Cardiac fibroblast (primary cell): ENCODE measurements at regions not wholly inside any gene's neighbourhood (a gene's known extent, or its start where the extent isn't known, plus 50 kb on each side); places are given as distances from the start of the nearest gene placed in this dataset.
"Not testable (repeated sequence)": the region's sequence is repeated elsewhere in the genome, so short reads cannot be mapped to it uniquely, and the experiment has no call there.

Experiments
- DNase-seq, 2 donors: peaks; one replicate each; pipeline versions ENCODE4 v3.0.0 to v3.0.0-alpha.2; 2010; ENCODE audit warnings: low read depth in 2 of 2
- H3K4me3 ChIP-seq, 2 donors: replicated peaks in 1 of 2; 1 replicate in 1 of 2; 2 replicates in 1 of 2; pipeline ENCODE4 v1.5.1; 2011; ENCODE audit warnings: low read depth in 2 of 2, low read length in 2 of 2, mild to moderate bottlenecking in 2 of 2, moderate library complexity in 1 of 2
- TF ChIP-seq, protein P1 (sequence below): IDR thresholded peaks from one replicate; pipeline ENCODE4 v1.5.1; 2011; ENCODE audit warnings: low read depth, mild to moderate bottlenecking, low read length, inconsistent platforms

DNA sequence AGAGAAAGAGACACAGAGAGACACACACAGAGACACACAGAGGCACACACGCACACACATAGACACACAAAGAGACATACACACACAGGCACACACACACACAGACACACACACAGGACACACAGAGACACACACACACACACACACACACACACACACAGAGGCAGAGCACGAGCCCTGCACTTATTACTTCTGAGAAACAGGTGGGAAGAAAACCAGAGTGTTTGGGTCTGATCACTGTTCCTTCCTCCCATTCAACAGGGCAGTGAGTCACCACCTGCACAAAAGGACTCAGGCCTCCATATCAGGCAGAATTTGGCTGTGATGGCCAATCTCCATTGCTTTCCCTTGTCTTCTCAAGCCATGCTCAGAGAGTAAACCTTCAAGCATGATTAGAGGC, 285.0 kb downstream of the ANAPC1 start:
- not testable (repeated sequence) for H3K4me3 ChIP-seq
- DNase-seq, result peak in 1 of 2 donors; percentile 4

DNA sequence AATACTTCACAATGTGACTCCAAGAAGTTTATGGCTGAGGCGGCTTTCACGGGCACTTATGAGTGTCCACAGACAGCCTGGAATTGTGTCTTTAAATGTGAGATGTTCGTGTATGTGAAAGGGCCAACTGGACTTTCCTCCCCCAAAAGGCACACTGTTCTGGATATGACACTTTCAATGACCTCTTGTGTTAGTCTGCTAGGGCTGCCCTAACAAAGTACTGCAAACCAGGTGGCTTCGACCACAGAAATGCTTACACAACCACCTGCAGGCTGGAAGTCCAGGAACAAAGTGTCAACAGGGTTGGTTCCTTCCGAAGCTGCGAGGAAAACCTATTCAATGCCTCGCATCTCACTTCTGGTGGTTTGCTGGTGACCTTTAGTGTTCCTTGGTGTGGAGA, 281.7 kb downstream of the ANAPC1 start:
- DNase-seq, H3K4me3 ChIP-seq: not testable (repeated sequence)

- DNase-seq, H3K4me3 ChIP-seq: not testable (repeated sequence)
These were observed 278.2 kb downstream of the ANAPC1 start for GRCh38 chr2:111605798-111606197.

DNA sequence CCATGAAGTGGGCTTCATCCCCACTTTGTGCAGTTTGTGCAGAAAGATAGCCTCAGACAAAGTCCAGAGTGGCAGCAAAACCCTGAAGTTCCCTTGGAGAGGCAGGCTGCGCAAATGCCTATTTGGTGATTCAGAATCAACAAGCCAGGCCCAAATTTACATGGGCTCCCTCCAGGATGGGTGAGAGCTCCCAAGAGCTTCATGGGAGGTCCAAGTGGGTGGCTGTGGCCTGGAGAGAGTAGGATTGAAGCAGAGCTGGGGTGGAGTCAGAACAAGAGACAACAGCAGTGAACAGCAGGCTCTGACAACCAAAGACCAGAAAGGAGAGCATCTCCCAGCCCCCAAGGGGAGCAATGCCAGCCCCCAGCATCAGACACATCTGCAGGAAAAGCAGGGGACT, 277.4 kb downstream of the ANAPC1 start:
- not testable (repeated sequence) for DNase-seq, H3K4me3 ChIP-seq

DNA sequence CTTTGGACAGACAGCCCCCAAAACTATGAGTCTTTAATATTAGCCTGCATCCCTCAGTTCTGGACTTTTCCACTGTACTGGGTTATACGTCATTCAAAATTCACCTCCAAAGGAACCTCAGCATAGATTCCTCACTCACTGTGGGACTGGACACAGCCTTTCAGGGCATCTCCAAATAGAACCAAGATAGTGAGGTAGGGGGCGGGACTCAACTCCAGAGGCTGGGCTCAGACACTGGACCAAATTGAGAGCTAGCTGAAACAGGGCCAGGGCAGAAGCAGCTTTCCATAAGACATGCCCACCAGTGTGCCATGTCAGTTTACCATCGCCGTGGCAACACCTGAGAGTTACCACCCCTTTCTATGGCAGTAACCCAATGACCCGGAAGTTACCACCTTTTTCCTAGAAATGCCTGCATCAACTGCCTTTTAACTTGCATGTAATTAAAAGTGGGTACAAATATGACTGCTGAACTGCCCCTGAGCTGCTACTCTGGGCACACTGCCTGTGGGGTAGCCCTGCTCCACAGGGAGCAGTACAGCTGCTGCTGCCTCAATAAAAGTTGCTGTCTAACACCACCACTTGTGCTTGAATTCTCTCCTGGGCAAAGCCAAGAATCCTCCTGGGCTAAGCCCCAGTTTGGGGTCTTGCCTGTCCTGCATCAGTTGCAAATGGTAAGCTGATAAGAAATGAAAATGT, 274.7 kb downstream of the ANAPC1 start:
- DNase-seq, H3K4me3 ChIP-seq: not testable (repeated sequence)

GRCh38 chr2:111610035-111610434, 274.0 kb downstream of the ANAPC1 start:
- not testable (repeated sequence) for H3K4me3 ChIP-seq, DNase-seq

DNA sequence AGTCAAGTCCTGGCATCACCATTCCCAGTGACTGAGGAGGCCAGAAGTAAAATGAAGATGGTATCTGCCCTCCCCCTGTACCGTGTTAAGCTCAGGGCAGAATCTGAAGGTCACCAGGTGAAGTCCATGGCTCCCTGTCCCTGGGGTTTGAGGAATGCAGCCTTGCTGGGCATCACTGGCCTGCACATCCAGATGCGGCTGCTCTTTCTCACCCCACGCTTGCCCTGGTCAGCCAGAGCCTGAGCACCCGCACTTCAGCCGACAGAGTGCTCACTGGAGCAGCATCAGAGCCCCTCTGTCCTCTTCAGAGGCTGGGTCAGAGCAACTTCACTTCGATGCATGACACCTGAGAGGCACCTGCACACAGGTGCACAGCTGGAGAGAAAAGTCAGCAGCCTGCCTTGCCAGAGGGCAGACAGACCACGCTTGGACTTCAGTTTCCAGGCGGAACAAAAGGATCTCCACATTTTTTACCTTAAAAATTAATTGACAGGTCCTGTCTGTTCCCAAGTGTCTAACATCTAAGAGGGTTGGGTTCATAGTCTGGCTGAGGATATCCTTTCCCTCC, 267.3 kb downstream of the ANAPC1 start:
- H3K4me3 ChIP-seq, result no peak overlapping the region
- TF ChIP-seq, protein P1, sequence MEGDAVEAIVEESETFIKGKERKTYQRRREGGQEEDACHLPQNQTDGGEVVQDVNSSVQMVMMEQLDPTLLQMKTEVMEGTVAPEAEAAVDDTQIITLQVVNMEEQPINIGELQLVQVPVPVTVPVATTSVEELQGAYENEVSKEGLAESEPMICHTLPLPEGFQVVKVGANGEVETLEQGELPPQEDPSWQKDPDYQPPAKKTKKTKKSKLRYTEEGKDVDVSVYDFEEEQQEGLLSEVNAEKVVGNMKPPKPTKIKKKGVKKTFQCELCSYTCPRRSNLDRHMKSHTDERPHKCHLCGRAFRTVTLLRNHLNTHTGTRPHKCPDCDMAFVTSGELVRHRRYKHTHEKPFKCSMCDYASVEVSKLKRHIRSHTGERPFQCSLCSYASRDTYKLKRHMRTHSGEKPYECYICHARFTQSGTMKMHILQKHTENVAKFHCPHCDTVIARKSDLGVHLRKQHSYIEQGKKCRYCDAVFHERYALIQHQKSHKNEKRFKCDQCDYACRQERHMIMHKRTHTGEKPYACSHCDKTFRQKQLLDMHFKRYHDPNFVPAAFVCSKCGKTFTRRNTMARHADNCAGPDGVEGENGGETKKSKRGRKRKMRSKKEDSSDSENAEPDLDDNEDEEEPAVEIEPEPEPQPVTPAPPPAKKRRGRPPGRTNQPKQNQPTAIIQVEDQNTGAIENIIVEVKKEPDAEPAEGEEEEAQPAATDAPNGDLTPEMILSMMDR, result no peak
- DNase-seq, result no peak

GRCh38 chr2:111617299-111618225, 266.4 kb downstream of the ANAPC1 start:
- peak; percentile 33 to 52 for DNase-seq
- TF ChIP-seq, protein P1, result no peak
- H3K4me3 ChIP-seq, result no peak overlapping the region

GRCh38 chr2:111618226-111618977, 265.6 kb downstream of the ANAPC1 start:
- TF ChIP-seq, protein P1, result no peak
- no peak overlapping the region for H3K4me3 ChIP-seq
- peak; percentile 48 to 78 for DNase-seq
